Osteocyte (in vitro differentiated cells): ENCODE measurements at regions not wholly inside any gene's neighbourhood (a gene's known extent, or its start where the extent isn't known, plus 50 kb on each side); places are given as distances from the start of the nearest gene placed in this dataset.

Experiments
- DNase-seq: peaks from one replicate; pipeline ENCODE4 v3.0.0; 2021; ENCODE audit warnings: mixed read lengths; ENCODE audit not compliant: unreplicated experiment; ENCODE audit errors: extremely low spot score
- H3K27ac Mint-ChIP-seq: one replicate; pipeline ENCODE4 v1.8.0; 2021; ENCODE audit warnings: mild to moderate bottlenecking, mixed read lengths; ENCODE audit not compliant: unreplicated experiment
- H3K27me3 Mint-ChIP-seq: one replicate; pipeline ENCODE4 v1.8.0; 2021; ENCODE audit warnings: mixed read lengths; ENCODE audit not compliant: unreplicated experiment
- H3K36me3 Mint-ChIP-seq: one replicate; pipeline ENCODE4 v1.8.0; 2021; ENCODE audit warnings: mixed read lengths; ENCODE audit not compliant: unreplicated experiment
- H3K4me1 Mint-ChIP-seq: one replicate; pipeline ENCODE4 v1.8.0; 2021; ENCODE audit warnings: mixed read lengths; ENCODE audit not compliant: unreplicated experiment
- H3K4me3 Mint-ChIP-seq: one replicate; pipeline ENCODE4 v1.8.0; 2021; ENCODE audit warnings: mild to moderate bottlenecking, moderate library complexity, mixed read lengths; ENCODE audit not compliant: unreplicated experiment
- H3K9me3 Mint-ChIP-seq: one replicate; pipeline ENCODE4 v1.8.0; 2021; ENCODE audit warnings: mixed read lengths; ENCODE audit not compliant: unreplicated experiment
- TF ChIP-seq, protein P1 (sequence below): fragments of 200-600 bp; sonication (generic); IDR thresholded peaks from 2 replicates; pipeline ENCODE4 v1.5.0; 2021; ENCODE audit warnings: antibody characterized with exemption, mild to moderate bottlenecking, moderate library complexity

DNA sequence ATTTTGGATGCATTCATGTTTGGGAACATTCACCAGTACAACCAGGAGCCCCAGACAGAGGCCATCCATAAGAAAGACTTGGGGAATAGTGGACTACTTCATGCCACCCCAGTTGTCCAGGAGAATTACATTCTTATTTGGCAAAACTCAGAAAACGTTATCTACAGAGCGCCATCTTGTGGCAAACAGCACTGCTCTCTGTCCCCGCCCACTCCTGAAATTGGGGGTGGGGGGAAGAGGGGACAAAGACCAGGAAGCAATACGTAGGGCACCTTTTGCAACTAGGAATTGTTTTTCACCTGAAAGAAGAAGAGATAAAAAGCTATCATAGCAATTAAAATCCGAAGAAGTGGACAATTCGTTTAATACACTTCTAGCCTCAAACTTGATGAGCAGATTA, 134.6 kb upstream of the MGMT start:
- TF ChIP-seq, protein P1, sequence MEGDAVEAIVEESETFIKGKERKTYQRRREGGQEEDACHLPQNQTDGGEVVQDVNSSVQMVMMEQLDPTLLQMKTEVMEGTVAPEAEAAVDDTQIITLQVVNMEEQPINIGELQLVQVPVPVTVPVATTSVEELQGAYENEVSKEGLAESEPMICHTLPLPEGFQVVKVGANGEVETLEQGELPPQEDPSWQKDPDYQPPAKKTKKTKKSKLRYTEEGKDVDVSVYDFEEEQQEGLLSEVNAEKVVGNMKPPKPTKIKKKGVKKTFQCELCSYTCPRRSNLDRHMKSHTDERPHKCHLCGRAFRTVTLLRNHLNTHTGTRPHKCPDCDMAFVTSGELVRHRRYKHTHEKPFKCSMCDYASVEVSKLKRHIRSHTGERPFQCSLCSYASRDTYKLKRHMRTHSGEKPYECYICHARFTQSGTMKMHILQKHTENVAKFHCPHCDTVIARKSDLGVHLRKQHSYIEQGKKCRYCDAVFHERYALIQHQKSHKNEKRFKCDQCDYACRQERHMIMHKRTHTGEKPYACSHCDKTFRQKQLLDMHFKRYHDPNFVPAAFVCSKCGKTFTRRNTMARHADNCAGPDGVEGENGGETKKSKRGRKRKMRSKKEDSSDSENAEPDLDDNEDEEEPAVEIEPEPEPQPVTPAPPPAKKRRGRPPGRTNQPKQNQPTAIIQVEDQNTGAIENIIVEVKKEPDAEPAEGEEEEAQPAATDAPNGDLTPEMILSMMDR: no peak
- no peak overlapping the region for H3K27ac Mint-ChIP-seq
- H3K27me3 Mint-ChIP-seq: no peaks in the 10 kb centered on the region
- no peak for DNase-seq
- H3K4me1 Mint-ChIP-seq: no peaks in the 10 kb centered on the region
- H3K4me3 Mint-ChIP-seq: no peak overlapping the region
- H3K36me3 Mint-ChIP-seq: no peaks in the 10 kb centered on the region
- H3K9me3 Mint-ChIP-seq: peaks cover 20% of the 10 kb centered on the region

DNA sequence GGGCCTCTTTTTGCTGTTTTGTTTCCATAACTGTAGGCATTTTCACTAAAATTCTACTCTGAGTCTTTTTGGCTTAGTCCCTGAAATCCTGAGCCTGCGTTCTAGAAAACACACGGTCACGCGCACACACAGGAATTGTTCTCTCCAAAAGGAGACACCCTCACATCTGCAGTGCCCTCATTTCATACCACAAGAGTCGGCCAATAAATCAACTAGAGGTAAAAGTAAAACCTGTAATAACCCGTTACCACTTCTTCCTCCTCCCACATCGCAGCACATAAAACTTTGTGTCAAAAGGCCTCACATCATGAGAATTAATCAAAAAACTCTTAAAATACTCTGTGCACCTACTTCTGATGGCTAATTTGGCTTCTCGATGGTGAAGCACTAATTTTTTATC, 133.3 kb upstream of the MGMT start:
- Mint-ChIP-seq H3K27ac (no peak overlapping the region), H3K36me3 (no peaks in the 10 kb centered on the region), H3K9me3 (peaks cover 17% of the 10 kb centered on the region), H3K4me1 (no peaks in the 10 kb centered on the region), H3K27me3 (no peaks in the 10 kb centered on the region), H3K4me3 (no peak overlapping the region)
- TF ChIP-seq, protein P1: no peak
- DNase-seq: no peak

DNA sequence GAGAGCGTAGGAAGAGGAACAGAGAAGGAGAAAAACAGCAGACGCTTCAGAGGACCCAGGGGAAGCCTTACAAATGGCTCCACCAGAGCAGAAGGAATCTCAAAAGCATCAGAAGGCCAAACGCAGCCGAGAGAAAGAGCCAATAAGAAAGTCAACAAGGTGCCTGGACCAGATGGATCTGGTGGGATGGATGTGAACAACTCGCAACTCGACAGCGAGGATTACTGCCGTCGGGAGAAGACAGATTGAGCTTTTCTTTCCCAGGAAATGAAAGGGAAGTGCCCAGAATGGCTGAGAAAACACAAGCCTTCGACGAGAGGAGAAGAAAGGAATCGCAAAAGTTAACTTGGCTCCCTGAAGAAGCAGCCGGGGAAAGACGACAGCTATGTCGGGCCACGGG, 132.8 kb upstream of the MGMT start:
- DNase-seq: no peak
- Mint-ChIP-seq H3K4me3 (no peak overlapping the region), H3K36me3 (no peaks in the 10 kb centered on the region), H3K4me1 (no peaks in the 10 kb centered on the region), H3K27ac (no peak overlapping the region), H3K27me3 (no peaks in the 10 kb centered on the region), H3K9me3 (peaks cover 22% of the 10 kb centered on the region)
- TF ChIP-seq, protein P1: no peak

DNA sequence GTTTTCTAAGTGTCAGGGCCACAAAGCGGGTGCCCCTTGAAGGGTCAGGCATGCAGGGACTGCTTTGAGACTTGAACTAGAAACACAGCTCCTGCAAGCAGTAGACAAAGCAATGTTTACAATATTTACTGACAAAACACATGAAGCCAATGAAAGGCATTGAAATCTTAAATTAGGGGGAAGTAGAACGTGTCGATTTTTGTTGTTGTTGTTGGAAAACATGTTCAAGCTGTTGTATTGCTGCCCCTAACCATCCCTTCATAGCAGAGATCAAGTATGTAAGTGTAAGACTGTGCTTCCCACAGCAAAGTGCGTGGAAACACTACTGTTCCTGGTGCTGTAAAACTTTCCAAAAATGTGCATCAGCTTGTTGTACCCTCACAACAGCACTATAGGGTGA, 131.6 kb upstream of the MGMT start:
- Mint-ChIP-seq H3K36me3 (no peaks in the 10 kb centered on the region), H3K4me3 (no peak overlapping the region), H3K27me3 (no peaks in the 10 kb centered on the region), H3K27ac (no peak overlapping the region), H3K4me1 (no peaks in the 10 kb centered on the region), H3K9me3 (peaks cover 22% of the 10 kb centered on the region)
- TF ChIP-seq, protein P1: no peak
- no peak for DNase-seq

DNA sequence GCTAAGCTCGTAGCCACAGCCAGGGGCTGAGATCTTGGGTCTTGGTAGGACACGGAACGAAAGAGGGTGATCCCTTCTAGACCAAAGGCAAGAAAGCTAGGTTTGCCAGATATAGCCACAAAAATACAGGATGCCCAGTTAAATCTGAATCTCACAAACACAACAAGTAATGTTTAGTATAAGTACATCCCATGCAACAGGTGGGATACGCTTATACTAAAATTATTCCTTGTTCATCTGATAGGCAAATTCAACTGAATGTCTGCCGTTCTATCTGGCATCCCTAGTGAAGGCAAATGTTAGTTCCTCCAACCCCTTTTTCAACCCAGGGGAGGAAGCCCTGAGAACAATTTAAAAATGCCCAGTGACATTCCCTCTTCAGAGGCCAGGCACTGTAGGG, 131.1 kb upstream of the MGMT start:
- TF ChIP-seq, protein P1: no peak
- no peak for DNase-seq
- no peak overlapping the region for H3K27ac Mint-ChIP-seq
- no peaks in the 10 kb centered on the region for H3K36me3 Mint-ChIP-seq
- H3K9me3 Mint-ChIP-seq: peaks cover 20% of the 10 kb centered on the region
- H3K4me1 Mint-ChIP-seq: no peaks in the 10 kb centered on the region
- no peak overlapping the region for H3K4me3 Mint-ChIP-seq
- H3K27me3 Mint-ChIP-seq: no peaks in the 10 kb centered on the region
